Omental fat pad (tissue), 3 donors: ENCODE measurements at regions not wholly inside any gene's neighbourhood (a gene's known extent, or its start where the extent isn't known, plus 50 kb on each side); places are given as distances from the start of the nearest gene placed in this dataset.

ENCODE experiments used
- ATAC-seq: fragments of 150-250 bp; one replicate; pipeline ENCODE4 v1.9.1; 2016; ENCODE audit warnings: mild to moderate bottlenecking, moderate library complexity; ENCODE audit not compliant: low FRiP score
- DNase-seq: peaks from one replicate; pipeline ENCODE4 v3.0.0-alpha.2; 2019; ENCODE audit warnings: low spot score
- CTCF ChIP-seq, 3 donors: fragments of 450-650 bp; IDR thresholded peaks; one replicate each; pipeline ENCODE4 v1.5.1; 2016 to 2017; ENCODE audit warnings: antibody characterized with exemption in 3 of 3, mild to moderate bottlenecking in 3 of 3, moderate library complexity in 2 of 3

GRCh38 chr7:81285142-81285871, 366.5 kb upstream of the SEMA3C start:
- DNase-seq (no peak), ATAC-seq (no peak)
- TF ChIP-seq CTCF (IDR thresholded peaks at IDR 0.05): no peak

GRCh38 chr7:81284576-81284975, 365.7 kb upstream of the SEMA3C start:
- TF ChIP-seq CTCF (IDR thresholded peaks at IDR 0.05): no peak
- DNase-seq: no peak
- no peak for ATAC-seq

GRCh38 chr7:81280531-81280930, 361.7 kb upstream of the SEMA3C start:
- no peak for TF ChIP-seq CTCF (IDR thresholded peaks at IDR 0.05)
- DNase-seq: no peak
- no peak for ATAC-seq

GRCh38 chr7:81277691-81278090, 358.8 kb upstream of the SEMA3C start:
- DNase-seq: no peak
- TF ChIP-seq CTCF (IDR thresholded peaks at IDR 0.05): no peak
- no peak for ATAC-seq

GRCh38 chr7:81273601-81274397, 354.9 kb upstream of the SEMA3C start:
- no peak for TF ChIP-seq CTCF (IDR thresholded peaks at IDR 0.05)
- ATAC-seq (no peak), DNase-seq (no peak)

- no peak for DNase-seq
- TF ChIP-seq CTCF (IDR thresholded peaks at IDR 0.05): no peak
These were observed 353.3 kb upstream of the SEMA3C start for GRCh38 chr7:81272176-81272575.

GRCh38 chr7:81268551-81268950, 349.7 kb upstream of the SEMA3C start:
- ATAC-seq: no peak
- no peak for DNase-seq
- TF ChIP-seq CTCF (IDR thresholded peaks at IDR 0.05): no peak

More at GRCh38 chr7:81272176-81272575, 353.3 kb upstream of the SEMA3C start:
- no peak for ATAC-seq
